Effector memory CD4-positive, alpha-beta T cell (primary cell): ENCODE measurements at regions not wholly inside any gene's neighbourhood (a gene's known extent, or its start where the extent isn't known, plus 50 kb on each side); places are given as distances from the start of the nearest gene placed in this dataset.

ENCODE experiments used
- DNase-seq, 3 donors: peaks; one replicate each; pipeline ENCODE4 v3.0.0-alpha.2; 2020
- H3K27ac ChIP-seq: 2 replicates; pipeline ENCODE4 v1.7.0; 2013; ENCODE audit warnings: mild to moderate bottlenecking, low read length, moderate library complexity; ENCODE audit not compliant: insufficient read depth, poor library complexity, severe bottlenecking
- H3K27me3 ChIP-seq: replicated peaks from 2 replicates; pipeline ENCODE4 v1.7.0; 2013; ENCODE audit warnings: mild to moderate bottlenecking, low read length; ENCODE audit not compliant: insufficient read depth, control insufficient read depth, poor library complexity, severe bottlenecking
- H3K36me3 ChIP-seq: 2 replicates; pipeline ENCODE4 v1.7.0; 2013; ENCODE audit warnings: mild to moderate bottlenecking, low read length, moderate library complexity; ENCODE audit not compliant: control insufficient read depth, insufficient read depth
- H3K4me1 ChIP-seq: 2 replicates; pipeline ENCODE4 v1.7.0; 2013; ENCODE audit warnings: low read length, mild to moderate bottlenecking; ENCODE audit not compliant: control insufficient read depth, insufficient read depth, poor library complexity, severe bottlenecking
- H3K4me3 ChIP-seq: 2 replicates; pipeline ENCODE4 v1.7.0; 2013; ENCODE audit warnings: low read length, low read depth, mild to moderate bottlenecking; ENCODE audit not compliant: insufficient read depth, poor library complexity, severe bottlenecking
- H3K9me3 ChIP-seq: 2 replicates; pipeline ENCODE4 v1.7.0; 2013; ENCODE audit warnings: mild to moderate bottlenecking, low read length, moderate library complexity; ENCODE audit not compliant: control insufficient read depth

DNA sequence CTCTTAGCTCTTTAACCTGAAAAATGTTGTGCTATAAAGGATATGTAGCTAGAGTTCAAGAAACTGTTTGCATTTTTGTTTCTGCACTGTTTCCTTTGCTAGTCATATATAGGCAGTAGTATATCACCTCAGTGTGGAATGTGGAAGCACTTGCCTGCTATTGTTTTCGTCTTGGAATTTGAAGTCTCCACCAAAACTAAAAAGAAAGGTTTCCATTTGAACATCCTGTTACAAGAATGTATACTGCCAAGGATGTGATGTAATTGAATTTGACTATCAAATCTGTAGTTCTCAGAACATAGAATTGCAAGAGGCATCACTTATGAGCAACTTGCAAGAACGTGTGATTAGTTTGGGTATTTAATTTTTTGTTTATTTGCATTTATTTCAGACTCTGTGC is 51.1 kb upstream of the MEOX2 start:
- Histone ChIP-seq H3K27me3 (no peaks in the 10 kb centered on the region), H3K4me3 (no peak overlapping the region), H3K9me3 (no peaks in the 10 kb centered on the region), H3K27ac (no peak overlapping the region), H3K36me3 (no peaks in the 10 kb centered on the region), H3K4me1 (no peaks in the 10 kb centered on the region)
- no peak for DNase-seq
